ENCODE measurements at regions not wholly inside any gene's neighbourhood (a gene's known extent, or its start where the extent isn't known, plus 50 kb on each side); places are given as distances from the start of the nearest gene placed in this dataset.
"Not testable (repeated sequence)": the region's sequence is repeated elsewhere in the genome, so short reads cannot be mapped to it uniquely, and the experiment has no call there.

DNA sequence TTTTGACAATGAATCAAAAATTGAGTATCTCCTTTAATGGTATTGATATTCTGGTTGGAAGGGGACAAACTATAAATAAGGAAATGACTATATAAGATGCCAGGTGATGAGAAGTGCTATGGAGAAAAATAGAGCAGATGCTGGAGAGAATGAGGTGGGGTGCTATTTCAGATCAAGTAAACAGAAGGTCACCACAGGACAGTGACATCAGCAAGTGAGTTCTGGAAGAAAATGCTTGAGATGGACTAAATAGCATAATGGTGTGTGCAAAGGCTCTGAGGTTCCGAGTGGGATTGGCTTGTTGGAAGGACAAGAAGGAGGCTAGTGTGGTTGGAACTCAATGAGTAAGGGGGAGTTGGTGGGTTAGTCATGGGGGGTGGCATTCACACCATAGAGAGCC, 157.5 kb upstream of the SGCD start:
- FAIRE-seq: no peak

DNA sequence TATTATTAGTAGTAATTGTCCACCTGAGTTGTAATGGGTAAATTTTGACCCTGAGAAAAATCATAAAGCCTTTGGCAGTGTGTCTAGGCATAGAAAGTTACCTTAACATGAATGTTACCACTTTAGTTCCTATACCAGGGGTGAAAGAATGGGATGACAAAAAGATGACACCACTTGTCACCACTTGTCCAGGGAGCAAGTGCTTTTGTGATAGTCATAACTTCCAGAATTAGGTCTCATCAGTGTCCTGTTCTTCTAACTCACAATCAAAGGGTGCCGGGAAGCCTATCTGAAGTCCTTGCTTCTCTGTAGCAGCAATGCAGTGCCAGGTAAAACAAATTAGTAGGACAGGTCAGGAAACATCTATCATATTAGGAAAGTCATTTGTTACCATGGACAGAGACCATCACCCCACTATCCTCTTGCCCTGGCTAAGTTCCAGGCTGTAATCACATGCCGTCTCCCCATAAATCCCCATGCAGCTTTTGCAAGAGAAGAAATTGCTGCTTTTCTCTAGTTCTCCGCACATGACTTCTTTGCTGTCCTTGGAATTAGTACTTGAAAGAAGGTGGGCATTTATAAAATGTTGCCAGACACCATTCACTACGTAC, 156.5 kb upstream of the SGCD start:
- FAIRE-seq: no peak

DNA sequence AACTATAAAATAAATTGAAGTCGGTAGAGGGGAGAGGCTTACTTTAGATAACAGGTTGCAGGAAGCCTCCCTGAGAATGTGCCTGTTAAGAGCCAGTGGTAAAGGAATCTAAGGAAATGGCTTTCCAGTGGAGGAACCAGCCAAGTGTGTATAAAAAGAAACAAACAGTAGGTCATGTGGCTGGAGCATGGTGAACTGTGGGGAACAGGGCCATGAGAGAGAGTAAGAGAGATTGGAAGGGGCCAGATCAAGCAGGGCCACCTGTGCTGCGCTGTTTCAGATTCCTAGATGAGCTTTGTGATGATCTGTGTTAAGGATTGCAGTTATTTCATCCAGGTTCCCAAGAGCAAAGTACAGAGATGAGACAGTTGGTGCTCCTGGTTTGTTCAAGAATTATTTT, 152.7 kb upstream of the SGCD start:
- FAIRE-seq: no peak

DNA sequence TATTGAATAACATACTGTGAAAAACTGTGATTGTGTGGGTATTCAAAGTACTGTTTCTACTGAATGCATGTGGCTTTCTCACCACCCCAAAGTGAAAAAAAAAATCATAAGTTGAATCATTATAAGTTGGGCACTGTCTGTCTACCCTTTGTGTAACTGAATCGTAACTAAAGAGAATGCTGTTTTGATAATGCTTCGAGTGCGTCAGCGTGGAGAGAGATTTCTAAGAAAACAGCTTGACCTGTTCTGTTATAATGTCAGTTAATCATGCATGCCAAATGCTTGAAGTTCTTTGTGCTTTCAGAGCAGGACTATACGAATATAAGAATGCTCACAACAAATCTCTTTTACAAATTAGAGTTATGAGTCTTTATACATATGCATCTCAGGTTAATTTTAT, 148.8 kb upstream of the SGCD start:
- no peak for FAIRE-seq

DNA sequence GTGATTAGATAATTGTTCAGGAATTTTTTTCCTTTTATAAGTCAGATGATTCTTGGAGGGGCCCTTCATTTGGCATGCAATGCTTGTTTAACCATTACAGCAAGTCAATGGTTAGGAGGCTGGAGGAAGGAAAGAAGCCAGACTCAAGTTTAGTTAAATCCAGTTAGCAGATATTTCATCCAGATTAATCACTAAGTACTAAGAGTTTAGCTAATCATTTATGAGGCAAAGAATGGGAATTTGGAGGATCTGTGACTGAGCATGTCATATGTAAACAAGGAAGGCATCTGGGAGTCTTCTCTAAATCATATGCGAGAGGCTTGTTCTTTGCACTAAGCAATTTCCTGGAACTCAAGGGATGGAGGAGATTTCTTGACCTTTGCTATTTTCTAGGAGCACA, 145.3 kb upstream of the SGCD start:
- FAIRE-seq: no peak

DNA sequence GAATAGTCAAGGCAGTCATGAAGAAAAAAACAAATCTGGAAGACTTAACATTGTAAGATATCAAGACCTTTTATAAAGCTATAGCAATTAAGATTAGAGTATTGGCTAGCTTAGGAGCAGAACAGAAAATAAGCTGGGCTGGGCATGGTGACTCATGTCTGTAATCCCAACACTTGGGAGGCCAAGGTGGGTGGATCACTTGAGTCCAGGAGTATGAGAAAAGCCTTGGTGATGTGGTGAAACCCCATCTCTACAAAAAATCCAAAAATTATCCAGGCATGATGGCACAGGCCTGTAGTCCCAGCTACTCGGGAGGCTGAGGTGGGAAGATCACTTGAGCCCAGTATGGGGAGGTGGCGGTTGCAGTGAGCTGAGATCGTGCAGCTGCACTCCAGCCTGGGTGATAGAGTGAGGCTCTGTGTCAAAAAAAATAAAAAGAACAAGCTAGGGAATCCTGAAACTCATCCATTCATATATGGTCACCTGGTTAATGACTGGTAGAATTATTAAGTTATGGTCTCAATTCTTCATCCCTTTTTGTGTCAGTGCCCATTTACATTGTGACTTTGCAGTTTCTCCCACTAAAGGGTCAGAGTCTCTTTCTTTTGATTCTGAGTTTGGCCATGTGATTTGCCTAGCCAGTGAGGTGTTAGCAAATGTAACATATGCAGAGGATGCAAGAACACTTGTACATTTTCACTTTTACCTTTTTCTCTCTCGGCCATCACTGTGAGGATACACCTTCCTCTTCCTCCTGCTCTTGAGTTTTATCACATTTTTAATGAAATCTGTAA, 144.6 kb upstream of the SGCD start:
- no peak for FAIRE-seq

DNA sequence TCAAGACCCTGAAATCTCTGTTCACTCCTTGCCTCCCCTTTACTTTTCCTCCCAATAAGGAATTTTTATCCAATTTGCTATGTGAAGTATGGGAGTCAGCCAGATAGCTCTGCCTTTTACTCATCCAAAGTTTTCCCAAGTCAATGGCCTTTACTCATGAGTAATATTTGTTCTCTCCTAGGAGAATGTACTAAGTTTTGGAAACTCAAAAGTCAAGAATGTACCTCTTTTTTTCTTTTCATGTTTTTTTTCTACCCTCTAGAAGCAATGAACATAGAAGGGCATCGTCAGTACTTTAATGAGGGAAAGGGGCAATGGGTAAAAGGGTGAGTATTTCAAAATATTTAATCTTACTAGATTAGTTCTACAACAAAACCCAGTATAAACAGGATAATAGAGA, 140.2 kb upstream of the SGCD start:
- FAIRE-seq: no peak

DNA sequence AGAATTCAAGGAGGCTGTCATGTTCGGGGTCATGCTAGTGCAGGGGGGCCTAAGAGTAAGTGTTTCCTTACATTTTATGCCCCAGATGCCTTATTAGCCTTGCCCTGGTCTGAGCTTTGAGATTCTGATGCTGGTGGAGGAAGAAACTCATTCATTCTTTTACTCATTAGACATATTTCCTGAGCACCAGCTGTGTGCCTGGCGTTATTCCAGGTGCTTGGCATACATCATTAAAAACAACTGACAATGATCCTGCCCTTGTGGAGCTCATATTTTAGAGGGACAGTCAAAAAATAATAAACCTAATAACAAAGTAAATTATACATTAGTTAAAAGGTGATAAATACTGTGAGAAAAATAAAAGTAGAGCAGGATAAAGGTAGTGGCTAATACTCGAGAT, 138.9 kb upstream of the SGCD start:
- no peak for FAIRE-seq

DNA sequence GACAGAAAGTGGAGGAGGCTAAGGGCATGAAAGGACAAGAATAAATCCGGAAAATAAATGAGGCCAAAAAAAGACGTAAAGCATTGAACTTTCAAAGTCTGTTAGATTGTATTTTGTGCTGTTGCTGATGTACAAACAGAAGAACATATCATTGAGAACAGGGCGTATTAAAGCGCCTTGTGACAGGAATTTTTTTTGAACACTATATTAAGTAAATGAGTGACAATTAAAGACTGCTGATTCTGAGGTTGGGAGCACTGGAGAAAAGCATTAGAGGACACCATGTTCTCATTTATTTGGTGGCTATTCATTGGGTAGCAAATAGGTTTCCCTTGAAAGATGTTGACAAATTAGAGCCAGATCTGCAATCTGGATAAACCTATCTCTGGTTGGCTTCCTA, 137.3 kb upstream of the SGCD start:
- FAIRE-seq: no peak

DNA sequence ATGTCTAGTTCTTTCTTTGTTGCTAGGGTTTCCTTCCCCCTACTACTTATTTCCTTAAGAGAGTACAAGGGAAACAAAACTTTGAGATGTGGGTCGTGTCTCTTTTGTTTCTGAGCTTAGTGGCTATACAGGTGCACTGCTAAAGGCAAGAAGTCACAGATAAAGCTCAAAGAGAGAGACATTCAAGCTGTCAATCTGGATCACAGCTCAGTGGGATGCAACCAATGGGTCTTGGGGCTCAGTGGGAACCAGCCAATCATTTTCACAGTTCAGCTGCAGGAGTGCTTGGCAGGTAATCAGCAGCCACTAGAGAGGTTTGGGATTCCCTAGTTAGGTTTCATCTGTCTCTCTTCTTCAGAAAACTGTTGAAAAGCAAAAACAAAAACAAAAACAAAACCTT, 135.4 kb upstream of the SGCD start:
- no peak for FAIRE-seq

DNA sequence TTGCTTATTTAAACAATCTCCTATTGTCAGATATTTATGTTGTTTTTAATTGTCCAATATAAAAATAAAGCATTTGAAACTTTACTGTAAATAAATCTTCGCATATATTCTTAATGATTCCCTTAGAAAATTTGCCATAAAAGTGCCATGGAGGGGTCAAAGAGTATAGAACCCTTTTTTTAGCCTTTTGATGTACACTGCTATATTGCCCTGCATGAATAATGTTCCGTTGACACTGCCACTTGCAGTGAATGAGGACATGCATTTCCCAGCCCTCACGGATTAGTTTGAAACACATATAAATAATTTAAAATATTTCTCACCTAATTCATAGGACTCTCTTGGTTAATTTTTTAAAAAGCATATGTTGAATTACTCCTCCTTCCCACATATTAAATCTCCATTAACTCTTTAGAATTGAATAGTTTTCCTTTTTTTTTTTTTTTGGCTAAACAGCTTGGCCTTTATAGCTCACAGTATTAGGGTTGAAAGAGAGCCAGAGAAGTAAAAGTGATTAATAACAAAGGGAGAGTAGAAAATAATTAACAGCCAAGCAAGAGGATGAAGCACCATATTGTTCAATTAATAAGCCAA, 129.8 kb upstream of the SGCD start:
- no peak for FAIRE-seq

DNA sequence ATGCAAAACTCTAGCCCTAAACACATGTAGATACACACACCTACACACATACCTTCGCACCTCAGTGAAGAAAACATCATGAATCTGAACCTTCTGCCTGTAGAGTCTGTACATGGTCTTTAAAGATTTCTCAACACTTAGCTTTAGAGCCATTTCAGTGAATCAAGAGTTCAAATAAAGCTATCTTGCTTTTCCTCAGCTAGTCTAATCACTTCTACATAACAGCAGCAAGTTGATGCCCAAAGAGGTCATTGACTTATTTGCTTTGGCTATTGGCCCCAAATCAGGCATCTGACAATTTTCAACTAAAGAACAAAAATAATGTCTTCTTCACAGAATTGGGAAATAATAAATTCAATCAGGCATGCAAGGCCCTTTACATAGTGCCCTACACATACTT, 127.9 kb upstream of the SGCD start:
- no peak for FAIRE-seq

DNA sequence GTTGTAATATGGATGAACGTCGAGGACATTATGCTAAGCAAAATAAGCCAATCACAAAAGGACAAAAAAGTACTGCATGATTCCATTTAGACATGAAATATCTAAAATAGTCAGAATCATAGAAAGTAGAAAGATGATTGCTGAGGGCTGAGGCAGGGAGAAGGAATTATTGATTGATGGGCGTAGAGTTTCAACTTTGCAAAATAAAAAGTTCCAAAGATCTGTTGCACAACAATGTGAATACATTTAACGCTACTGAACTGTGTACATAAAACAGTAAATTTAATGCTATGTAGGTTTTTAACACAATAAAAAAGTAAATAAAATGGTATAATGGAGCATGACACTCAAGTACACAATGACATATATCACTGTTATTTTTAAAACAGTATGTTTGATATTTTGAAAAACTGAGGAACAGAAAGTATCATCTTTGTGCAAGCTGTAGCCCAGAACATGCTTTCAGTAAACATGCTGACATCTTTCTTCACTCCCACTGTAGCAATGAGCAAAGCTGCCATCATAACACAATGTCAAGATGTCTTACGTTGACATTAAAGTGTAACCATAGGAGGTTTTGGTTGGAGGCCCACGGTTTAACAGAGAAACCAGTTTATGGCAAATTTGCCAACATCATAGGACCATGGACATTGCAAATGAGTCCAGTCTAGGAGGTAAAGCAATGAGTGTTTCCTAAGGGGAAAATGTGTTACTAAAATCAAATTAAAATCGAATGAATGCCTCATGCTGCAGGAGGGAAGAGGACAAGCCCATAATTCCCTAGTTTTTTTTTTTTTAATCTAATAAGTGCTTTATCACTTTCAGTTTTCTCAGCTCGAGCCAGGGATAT, 125.8 kb upstream of the SGCD start:
- no peak for FAIRE-seq

DNA sequence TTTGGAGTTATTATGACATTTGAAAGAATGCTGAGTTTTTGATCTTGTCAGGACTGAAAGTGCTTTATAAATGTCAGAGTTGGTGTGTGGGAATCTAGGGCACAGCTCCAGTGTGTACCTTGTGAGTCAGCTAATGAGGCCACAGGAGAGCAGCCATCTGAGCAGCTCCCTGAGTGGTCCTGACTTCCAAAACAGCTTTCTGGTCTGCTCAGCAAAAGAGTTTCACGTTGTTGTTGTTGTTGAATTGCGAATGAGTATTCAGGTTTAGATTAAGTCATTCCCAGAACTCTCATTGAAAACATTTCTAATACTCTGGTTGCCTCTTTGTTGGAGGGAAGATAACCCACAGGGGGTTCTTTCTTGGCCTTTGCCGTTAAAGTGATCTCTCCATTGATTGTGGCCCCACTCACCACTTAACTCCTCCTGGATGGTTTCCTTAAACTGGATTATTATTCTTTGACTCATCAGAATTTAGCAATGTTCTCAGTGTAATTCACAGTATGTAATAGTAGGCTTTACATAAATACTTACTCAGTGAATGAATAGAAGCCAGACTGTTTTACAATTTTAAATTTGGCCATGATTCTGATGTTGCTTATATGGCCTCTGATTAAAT, 125.1 kb upstream of the SGCD start:
- FAIRE-seq: no peak

DNA sequence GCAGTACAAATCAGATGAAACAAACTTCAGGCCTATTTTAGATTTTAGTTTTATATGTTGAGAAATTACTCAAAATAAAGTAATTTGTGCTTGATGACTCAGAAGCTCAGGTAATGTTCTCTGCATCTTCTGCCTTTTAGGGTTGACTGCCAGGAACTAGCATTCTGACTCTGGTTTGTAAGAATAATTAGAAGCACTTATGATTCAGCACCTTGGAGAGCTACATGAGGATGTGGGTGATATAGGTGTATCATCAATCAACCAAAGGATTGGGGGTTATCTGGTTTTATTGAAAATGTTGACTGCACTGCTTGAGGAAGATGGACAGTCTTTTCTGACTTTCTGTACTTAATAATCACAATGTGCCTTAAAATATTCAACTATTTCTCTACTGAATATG, 118.7 kb upstream of the SGCD start:
- no peak for FAIRE-seq

DNA sequence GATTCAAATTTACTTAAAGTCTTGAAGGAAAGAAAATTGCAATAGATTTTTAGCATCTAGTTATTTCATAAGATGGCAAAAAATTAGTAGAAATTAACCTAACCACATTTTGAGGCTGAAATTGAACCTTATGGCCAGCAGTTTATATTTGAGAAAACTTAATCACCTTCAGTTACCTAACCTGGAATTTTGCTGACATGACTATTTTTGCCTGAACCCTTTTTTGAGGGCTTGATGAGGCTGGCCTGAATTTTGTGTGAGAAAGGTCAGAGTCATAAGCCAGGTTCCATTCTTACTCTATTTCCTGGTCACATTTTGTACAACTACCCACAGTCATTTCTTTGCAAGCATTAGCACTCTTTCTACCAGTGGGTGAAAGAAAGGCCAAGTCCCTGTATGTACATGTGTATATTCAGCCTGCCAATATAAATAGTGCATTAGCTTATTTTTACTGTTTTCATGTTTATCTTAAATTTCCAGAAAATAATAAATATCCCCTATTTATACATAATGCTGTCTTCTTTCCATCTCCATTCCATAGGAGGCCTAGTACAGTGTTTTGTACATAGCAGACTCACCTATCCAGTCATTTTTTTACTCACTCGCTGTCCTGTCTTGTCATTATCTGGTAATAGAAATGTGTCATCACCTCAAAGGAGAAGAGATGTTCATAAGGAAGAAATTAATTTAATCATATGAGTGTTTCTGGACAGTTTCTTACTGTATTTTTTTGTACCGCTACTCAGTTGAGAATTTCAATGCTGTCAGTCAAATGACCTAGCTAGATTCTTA, 108.4 kb upstream of the SGCD start:
- FAIRE-seq: peak; percentile 30

DNA sequence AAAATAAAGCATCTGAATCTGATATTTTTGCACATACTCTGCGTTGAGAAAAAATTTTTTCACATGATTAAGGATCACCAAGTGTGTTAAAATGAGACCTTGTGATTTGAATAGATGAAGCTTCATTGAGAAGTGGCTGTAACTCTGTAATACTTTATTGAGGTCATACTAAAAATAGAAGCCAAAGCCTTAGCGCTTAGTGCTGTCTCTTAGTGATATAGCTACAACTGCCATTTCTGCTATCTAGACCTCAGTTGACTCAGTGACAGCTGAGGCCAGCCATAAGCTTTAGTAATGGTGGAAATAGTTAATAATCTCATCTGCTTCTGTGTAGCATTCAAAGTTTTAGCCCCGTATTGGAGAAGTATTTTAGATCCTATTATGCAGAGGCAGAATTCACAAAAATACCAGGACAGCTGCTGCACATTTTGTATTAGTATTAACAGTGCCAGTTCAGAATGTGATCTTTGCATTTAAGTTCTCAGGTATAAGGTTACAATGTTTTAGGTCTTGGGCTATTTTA, 107.4 kb upstream of the SGCD start:
- no peak for FAIRE-seq

DNA sequence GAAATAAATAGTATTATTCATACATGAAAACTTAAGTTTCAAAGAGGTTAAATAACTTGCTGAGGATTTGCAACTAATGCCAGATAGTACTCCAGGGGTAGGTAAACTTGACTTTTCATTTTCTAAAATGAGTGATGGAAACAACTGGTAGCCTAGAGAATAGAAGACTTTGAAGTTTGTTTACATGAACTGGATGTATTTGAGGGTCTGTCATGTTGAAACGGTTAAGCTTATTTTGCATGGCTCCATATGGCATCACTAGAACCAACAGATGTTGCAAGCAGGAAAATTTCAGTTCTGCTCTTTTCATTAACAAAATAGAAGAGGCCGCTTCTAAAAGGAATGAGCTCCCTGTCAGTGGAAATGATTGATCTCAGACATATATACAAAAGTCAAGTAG, 105.1 kb upstream of the SGCD start:
- FAIRE-seq: no peak

DNA sequence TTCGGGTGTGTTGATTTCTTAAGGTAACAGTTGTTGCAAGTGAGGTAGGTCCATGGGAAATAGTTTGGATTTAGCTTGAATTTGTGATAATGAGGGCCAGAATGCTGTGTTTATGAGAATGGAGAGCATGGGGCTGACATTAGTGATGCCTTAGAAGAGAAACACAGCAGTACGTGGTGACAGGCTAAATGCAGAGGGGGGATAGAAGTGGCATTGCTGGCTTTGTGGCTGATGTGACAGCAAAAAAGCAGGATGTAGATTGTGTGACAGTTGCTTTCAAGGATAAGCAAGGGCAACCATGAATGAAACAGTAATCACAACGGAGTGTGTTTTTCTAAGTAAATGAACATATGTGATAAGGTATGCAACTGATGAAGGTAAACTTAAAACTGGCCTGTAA, 103.4 kb upstream of the SGCD start:
- no peak for FAIRE-seq

DNA sequence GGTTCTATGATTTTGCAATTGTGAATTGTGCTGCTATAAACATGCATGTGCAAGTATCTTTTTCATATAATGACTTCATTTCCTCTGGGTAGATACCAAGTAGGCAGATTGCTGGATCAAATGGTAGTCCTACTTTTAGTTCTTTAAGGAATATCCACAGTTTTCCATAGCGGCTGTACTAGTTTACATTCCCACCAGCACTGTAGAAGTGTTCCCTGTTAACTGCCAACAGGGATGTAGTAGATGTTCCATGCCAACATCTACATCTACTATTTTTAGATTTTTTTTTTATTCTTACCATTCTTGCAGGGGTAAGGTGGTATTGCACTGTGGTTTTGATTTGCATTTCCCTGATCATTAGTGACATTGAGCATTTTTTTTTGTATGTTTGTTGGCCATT, 100.5 kb upstream of the SGCD start:
- not testable (repeated sequence) for FAIRE-seq

DNA sequence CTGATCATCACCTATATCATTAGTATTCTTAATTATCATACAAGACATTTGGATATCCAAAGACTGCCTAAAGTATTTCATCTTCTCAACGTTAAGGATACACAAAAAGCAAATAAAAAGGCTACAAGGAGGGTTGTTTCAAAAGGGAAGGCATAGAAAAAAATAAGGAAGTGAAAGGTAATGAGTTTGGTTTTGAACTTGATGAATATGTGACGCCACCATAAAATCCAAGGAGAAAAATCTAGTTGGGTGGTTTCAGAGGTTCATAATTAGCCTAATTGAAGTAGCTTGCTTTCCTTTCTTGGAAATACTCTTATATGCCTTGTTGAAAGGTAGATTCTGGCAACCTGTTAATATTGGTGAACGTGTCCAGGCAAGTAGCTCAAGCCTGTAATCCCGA, 96.1 kb upstream of the SGCD start:
- no peak for FAIRE-seq

DNA sequence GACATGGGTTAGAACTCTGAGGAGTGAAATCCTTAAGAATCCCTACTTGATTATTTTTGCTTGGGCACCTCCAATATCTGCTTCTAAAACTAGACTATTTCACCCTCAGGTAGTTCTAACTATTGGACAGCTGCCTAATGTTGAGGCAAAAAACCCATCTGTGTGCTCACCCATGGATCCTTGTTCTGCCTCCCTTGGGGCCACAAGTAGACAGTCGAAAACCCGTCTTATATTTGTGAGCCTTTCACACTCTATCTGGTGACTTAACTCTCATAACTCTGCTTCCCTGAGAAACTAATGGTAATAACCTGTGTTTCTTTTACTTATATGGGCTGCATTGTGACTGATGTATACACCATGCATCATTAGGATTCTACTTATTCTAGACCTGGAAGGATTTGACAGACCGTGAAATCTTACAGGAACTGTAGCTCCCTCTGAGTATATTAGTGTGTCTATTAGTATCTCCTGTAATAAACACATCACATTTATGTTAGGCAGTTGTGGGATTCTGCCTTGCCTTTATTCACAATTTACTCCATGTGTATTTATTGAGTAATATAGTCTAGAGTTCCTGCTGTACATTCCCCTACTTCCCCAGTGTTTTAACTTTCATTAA, 94.6 kb upstream of the SGCD start:
- FAIRE-seq: no peak

All from islet of Langerhans (tissue), 1 donor.